ENCODE measurements at regions not wholly inside any gene's neighbourhood (a gene's known extent, or its start where the extent isn't known, plus 50 kb on each side); places are given as distances from the start of the nearest gene placed in this dataset.
"Not testable (repeated sequence)": the region's sequence is repeated elsewhere in the genome, so short reads cannot be mapped to it uniquely, and the experiment has no call there.

DNA sequence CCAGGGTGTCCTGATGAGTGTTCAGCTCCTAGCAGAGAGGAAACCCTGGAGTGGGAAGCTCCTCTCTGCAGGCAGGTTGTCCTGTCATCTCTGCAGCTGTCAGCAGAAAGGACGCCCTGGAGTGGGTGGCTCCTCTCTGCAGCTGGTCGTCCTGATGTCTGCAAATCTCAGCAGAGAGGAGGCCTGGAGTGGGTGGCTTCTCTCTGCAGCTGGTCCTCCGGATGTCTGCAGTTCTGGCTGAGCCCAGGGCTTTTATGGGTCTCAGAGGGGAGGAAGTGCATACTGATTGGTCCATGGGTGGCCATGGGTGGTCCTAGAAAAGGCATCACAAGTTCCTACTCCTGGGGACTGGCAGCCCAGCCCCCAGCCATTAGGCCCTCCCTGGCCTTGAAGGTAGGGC, 102.6 kb upstream of the BNIP2 start:
- DNase-seq (ENCODE audit: low read depth in 2 of 3, low spot score in 1 of 3): no peak

DNA sequence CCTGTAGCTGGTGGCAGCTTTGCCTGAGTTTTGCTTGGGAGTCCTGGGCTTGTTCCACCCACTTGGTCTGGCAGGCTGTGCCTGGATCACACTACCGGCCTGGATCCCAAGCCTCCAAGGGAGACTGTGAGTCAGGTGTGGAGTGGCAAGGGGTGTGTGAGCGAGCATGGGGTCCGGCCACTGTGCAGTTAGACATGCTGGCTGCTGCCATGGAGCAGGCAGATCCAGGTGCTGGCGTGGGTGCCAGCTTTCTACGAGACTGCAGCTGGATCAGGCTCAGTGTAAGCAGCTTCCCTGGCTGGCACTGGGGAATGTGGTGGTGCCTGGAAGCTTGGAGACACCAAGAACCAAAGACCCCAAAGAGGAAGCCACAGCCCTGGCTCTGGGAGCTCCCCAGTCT, 102.0 kb upstream of the BNIP2 start:
- no peak for DNase-seq (ENCODE audit: low read depth in 2 of 3, low spot score in 1 of 3)

DNA sequence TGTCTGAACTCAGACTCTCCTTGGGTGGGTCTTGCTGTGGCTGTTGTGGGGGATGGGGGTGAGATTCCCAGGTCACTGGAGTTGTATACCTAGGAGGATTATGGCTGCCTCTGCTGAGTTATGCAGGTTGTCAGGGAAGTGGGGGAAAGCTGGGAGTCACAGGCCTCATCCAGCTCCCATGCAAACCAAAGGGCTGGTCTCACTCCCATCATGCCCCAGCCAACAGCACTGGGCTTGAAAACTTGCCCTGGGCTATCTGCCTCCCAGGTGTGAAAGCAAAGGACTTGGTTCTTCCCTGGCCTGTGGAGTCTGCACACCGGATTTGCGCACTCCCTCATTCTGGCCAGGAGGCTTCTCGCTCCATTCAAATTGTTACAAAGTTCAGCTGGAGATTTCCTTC, 97.3 kb upstream of the BNIP2 start:
- DNase-seq (ENCODE audit: low read depth in 2 of 3, low spot score in 1 of 3): not testable (repeated sequence)

DNA sequence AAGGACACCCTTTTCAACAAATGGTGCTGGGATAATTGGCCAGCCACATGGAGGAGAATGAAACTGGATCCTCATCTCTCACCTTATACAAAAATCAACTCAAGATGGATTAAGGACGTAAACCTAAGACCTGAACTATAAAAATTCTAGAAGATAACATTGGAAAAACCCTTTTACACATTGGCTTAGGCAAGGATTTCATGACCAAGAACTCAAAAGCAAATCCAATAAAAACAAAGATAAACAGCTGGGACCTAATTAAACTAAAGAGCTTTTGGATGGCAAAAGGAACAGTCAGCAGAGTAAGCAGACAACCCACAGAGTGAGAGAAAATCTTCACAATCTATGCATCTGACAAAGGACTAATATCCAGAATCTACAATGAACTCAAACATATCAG, 96.9 kb upstream of the BNIP2 start:
- DNase-seq (ENCODE audit: low read depth in 2 of 3, low spot score in 1 of 3): not testable (repeated sequence)

DNA sequence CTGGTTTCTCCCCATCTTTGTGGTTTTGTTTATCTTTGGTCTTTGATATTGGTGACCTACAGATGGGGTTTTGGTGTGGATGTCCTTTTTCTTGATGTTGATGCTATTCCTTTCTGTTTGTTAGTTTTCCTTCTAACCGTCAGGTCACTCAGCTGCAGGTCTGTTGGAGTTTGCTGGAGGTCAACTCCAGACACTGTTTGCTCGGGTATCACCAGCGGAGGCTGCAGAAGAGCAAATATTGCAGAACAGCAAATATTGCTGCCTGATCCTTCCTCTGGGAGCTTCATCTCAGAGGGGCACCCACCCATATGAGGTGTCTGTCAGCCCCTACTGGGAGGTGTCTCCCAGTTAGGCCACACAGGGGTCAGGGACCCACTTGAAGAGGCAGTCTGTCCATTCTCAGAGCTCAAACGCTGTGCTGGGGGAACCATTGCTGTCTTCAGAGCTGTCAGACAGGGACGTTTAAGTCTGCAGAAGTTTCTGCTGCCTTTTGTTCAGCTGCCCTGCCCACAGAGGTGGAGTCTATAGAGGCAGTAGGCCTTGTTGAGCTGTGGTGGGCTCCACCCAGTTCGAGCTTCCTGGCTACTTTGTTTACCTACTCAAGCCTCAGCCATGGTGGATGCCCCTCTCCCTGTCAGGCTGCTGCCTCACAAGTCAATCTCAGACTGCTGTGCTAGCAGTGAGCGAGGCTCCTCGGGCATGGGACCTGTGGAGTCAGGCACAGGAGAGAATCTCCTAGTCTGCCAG, 94.8 kb upstream of the BNIP2 start:
- DNase-seq (ENCODE audit: low read depth in 2 of 3, low spot score in 1 of 3): not testable (repeated sequence)

DNA sequence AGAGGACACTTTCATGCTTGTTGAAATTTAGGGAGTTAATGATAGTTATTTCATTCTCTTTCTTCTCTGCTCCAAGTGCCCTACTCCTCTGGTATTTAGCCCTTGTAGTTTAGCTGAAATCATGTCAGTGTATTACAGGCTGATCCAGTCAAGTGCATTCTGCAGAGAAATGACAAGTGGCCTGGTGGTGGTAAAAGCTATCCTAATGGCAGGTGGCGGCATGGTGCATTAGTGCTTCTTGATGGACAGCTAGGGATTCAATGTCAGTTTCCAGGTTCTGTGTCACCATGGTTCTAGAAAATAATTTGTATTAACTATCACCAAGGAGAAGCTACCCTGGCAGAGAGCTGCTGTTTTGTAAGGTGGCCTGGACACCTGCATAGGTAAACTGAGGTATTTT, 90.0 kb upstream of the BNIP2 start:
- no peak for DNase-seq (ENCODE audit: low read depth in 2 of 3, low spot score in 1 of 3)

DNA sequence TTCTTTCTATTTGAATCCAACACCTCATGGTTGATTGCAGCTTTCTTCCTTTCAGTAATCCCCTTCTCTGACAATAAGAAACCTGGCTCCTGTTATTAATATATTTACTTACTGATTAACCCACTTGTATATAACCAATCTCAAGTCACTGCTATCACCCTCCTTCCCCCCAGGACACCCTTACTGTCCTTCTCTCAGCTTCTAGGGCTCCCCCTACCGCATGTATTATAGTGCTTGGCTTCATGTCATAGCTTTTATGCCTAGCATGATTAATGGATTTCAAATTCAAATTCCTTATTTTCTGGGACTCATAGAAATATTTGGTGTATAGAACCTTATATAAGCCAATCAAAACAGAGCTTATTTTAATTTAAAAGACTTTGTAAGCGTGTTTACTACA, 75.7 kb upstream of the BNIP2 start:
- DNase-seq (ENCODE audit: low read depth in 2 of 3, low spot score in 1 of 3): no peak

DNA sequence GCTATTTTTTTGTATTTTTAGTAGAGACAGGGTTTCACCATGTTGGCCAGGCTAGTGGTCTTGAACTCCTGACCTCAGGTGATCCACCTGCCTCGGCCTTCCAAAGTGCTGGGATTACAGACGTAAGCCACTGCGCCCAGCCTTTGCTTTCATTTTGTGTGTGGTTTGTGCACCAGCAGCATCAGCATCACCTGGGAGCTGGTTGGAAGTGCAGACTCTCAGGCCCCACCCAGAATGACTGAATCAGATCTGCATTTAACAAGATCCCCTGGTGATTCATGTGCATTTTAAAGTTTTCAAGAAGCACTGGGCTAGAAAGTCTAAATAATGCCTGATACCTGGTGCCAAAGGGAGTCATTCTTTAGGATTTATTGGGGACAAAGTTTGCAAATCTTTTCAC, 73.4 kb upstream of the BNIP2 start:
- DNase-seq (ENCODE audit: low read depth in 2 of 3, low spot score in 1 of 3): no peak

DNA sequence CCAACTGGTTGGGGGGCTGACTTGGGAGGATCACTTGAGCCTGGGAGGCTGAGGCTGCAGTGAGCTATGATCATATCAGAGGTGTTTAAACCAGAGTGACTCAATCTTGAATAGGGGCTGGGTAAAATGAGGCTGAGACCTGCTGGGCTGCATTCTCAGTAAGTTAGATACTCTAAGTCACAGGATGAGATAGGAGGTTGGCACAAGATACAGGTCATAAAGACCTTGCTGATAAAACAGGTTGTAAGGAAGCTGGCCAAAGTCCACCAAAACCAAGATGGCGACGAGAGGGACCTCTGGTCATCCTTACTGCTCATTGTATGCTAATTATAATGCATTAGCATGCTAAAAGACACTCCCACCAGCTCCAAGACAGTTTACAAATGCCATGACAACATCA, 71.1 kb upstream of the BNIP2 start:
- not testable (repeated sequence) for DNase-seq (ENCODE audit: low read depth in 2 of 3, low spot score in 1 of 3)

DNA sequence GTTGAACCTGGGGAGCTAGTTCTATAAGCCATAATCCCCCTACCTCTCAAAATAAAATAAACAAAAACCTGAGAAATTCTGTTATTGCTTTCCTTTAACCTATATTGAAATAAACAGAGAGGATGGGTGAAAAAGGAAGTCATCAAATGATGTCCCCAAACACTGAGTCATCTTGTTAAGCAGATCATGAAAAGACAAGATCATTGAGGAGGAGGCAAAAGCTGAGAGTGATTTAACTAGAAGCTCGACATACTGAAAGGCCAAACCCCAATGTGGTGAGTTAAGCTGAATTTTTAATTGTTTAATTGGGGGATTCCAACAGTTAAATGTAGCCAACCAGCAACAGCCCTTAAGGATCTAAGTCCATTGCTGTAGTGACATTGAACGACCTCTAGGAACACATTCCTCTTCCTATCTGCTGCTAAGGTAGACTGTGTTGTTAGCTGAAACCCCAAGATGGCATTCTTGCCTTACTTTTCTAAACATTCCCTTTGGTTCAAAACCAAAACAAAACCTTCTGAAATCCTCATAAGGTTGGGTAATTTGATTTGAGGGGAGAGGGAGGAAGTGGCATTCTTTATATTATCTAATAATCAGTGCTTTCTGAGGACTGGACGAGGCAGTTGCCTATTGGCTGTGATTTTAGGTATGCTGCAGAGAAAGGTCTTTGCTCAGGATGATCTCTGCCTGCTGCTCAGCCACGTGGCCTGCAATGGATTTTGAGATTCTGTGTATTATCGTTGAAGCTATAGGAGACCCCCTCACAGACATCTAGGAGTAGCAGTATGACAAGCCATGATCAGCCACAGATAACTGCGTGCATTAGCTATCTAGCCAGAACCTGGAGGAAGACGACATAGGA, 62.7 kb upstream of the BNIP2 start:
- DNase-seq (ENCODE audit: low read depth in 2 of 3, low spot score in 1 of 3): no peak

DNA sequence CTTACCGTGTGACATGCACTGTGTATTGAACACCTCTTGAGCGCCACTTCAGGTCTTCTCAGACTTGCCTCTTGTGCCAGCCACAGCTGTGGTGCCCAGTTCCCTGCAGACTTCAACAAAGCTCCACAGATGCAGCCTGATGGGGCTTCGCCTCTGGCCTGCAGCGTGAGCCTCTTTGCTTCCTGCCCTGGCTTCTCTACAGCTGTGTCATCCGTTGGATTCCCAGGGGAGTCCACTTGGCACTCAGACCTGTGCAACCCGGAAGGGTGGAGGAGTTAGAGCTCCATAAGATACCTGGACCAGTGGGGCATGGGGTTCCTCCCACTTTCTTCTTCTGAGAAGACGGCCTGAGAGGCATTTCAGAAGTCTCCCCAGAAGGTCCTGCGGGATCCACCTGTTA, 57.7 kb upstream of the BNIP2 start:
- DNase-seq (ENCODE audit: low read depth in 2 of 3, low spot score in 1 of 3): no peak

DNA sequence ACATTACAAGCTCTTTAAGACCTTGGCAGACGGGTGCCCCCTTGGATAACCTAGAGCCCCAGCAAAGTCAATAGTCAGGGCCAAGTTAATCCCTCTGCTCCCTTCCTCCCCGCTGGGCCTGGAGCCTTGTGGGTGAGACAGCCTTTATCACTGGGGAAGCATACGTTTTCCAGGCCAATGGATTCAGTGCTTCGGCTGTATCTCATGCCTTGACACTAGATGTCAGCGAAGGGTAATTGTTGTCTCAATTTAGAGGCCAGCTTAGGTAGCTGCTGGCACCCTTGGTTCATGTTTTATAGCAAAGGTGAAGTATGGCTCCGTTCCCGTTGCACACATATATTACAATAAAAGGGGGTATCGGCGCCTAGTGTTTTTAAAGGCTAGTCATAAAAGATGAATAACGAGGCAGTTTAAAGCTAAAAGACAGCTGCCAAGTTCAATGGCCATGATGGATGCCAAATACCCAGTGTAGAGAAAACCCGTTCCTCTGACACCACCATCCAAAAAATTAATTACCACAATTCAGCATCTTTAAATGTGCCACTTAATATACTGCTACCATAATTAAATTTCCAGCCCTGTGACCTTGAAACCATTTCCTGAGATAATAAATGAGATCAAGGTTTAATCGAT, 52.3 kb upstream of the BNIP2 start:
- DNase-seq (ENCODE audit: low read depth in 2 of 3, low spot score in 1 of 3): no peak

DNA sequence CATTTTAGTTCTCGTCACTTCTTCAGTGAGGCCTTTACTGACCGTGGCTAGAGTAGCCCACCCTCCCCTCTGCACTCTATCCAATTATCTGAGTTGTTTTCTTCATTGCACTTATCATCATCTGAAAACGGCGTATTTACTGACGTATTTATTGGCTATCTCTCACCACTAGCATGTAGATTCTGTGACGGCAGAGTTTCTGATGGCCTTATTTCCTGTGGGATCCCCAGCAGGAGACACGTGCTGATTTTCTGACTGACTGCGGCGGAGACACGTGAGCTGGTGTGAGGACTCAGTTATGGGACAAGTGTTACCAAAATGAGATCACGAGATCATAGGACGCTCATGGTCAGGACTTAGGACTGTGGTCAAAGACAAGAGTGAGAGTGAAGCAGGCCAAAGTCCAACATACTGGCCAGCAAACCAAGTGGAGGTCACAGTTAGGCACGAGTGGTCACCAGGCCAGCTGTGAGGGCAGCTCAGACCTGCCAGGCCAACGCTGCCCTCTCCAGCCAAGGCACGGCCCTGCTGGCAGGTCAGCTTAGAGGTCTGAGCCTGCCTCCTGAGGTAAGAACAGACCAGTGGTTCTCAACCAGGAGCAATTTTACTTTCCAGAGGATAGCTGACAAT, 50.6 kb upstream of the BNIP2 start:
- no peak for DNase-seq (ENCODE audit: low read depth in 2 of 3, low spot score in 1 of 3)

All from stimulated activated CD4-positive, alpha-beta T cell treated with anti-CD3 and anti-CD28 coated beads, Interleukin-12 subunit alpha, Interleukin-12 subunit beta, amount 100 ng/mL, for 48 hours (primary cell).